Breast epithelium (tissue), 3 donors: ENCODE measurements at regions not wholly inside any gene's neighbourhood (a gene's known extent, or its start where the extent isn't known, plus 50 kb on each side); places are given as distances from the start of the nearest gene placed in this dataset.

Experiments
- CTCF ChIP-seq, 3 donors: fragments of 450-650 bp; IDR thresholded peaks; one replicate each; pipeline ENCODE4 v1.5.1; 2016 to 2017; ENCODE audit warnings: antibody characterized with exemption in 3 of 3, mild to moderate bottlenecking in 3 of 3, moderate library complexity in 3 of 3
- POLR2A ChIP-seq: fragments of 450-650 bp; IDR thresholded peaks from one replicate; pipeline ENCODE4 v1.6.1; 2016; ENCODE audit warnings: antibody characterized with exemption, mild to moderate bottlenecking, moderate library complexity
- POLR2AphosphoS5 ChIP-seq, 3 donors: sonication (generic); formaldehyde crosslinking; IDR thresholded peaks; one replicate each; pipeline ENCODE4 v1.6.1; 2017; ENCODE audit warnings: antibody characterized with exemption in 3 of 3

- no peak for TF ChIP-seq CTCF (IDR thresholded peaks at IDR 0.05)
- no peak for TF ChIP-seq POLR2AphosphoS5 (IDR thresholded peaks at IDR 0.05)
- no peak for TF ChIP-seq POLR2A
Observed at GRCh38 chr10:129025787-129026186, 441.3 kb upstream of the MGMT start.
